ENCODE measurements at regions not wholly inside any gene's neighbourhood (a gene's known extent, or its start where the extent isn't known, plus 50 kb on each side); places are given as distances from the start of the nearest gene placed in this dataset.

DNA sequence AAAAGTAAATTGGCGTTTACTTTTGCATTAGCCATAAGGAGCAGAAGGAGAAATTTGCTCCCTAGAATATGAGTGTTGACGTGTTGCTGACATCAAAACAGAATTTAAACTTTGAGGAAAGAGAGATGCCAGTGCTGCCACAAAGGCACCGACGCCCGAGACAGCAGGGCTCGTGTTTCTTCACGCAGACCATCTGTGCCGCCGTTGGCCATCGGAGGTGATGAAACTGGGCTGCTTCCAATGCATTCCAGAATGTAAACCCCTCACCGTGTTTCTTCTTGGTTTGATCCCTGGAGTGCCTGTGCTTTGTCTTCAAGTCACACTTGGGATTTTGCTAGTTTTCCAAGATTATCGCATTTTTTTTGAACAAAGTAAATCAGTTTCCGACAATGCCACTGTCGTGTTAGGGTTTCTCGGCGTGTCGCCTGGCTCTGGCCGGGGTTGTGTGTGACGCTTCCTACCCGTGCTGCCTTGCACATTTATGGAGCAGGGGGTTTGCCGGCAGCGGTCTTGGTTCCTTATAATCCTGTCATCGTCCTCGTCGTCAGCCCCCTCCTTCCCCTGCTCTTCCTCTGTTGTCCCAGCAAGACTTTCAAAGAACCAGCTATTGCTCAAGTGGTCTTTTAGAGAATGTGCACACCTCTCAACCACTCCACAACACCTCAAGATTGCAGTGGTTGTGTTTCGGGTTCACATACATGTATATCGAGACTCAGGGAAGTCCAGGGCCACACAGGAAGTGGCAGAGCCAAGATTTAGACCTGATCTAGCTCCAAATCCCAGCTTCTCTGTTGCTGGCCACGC is 103.9 kb downstream of the METRNL start:
- TF ChIP-seq, protein P1, sequence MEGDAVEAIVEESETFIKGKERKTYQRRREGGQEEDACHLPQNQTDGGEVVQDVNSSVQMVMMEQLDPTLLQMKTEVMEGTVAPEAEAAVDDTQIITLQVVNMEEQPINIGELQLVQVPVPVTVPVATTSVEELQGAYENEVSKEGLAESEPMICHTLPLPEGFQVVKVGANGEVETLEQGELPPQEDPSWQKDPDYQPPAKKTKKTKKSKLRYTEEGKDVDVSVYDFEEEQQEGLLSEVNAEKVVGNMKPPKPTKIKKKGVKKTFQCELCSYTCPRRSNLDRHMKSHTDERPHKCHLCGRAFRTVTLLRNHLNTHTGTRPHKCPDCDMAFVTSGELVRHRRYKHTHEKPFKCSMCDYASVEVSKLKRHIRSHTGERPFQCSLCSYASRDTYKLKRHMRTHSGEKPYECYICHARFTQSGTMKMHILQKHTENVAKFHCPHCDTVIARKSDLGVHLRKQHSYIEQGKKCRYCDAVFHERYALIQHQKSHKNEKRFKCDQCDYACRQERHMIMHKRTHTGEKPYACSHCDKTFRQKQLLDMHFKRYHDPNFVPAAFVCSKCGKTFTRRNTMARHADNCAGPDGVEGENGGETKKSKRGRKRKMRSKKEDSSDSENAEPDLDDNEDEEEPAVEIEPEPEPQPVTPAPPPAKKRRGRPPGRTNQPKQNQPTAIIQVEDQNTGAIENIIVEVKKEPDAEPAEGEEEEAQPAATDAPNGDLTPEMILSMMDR (IDR thresholded peaks at IDR 0.05), result no peak
- no peak for TF ChIP-seq POLR2A (IDR thresholded peaks at IDR 0.05)
